Renal cortex interstitium (tissue), 11 donors: ENCODE measurements at regions not wholly inside any gene's neighbourhood (a gene's known extent, or its start where the extent isn't known, plus 50 kb on each side); places are given as distances from the start of the nearest gene placed in this dataset.
"Not testable (repeated sequence)": the region's sequence is repeated elsewhere in the genome, so short reads cannot be mapped to it uniquely, and the experiment has no call there.

Source experiments
- DNase-seq, 11 donors: peaks; one replicate each; pipeline ENCODE4 v3.0.0-alpha.2; 2013; ENCODE audit warnings: low read depth in 9 of 11, low spot score in 4 of 11; ENCODE audit errors: extremely low read depth in 1 of 11

- no peak for DNase-seq
These were observed 1050.0 kb downstream of the GALC start for GRCh38 chr14:86942936-86943335.

GRCh38 chr14:86940106-86940505, 1052.9 kb downstream of the GALC start:
- no peak for DNase-seq

DNA sequence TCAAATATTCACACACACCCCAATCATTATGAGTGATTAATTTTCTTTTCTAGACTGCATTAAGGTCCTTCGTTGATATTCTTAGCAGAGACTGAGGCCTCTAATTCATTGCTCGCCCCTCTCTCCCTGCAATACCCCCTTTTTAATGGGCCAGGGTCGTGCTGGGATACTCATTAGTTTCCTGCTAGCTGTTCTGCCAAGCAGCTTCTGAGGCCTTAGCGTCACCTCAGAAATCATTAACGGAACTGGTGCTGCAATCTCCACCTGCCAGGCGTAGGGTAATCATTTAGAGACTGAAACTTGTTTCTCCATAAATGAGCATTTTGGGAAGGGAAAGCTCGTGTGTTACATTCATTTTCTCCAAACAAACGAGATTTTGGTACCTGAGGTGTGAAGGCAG, 1054.7 kb downstream of the GALC start:
- DNase-seq: peak in 5 of 11 donors; percentile 10 to 69 (median 20)

- no peak for DNase-seq
These were observed 1056.4 kb downstream of the GALC start for GRCh38 chr14:86936556-86936955.

DNA sequence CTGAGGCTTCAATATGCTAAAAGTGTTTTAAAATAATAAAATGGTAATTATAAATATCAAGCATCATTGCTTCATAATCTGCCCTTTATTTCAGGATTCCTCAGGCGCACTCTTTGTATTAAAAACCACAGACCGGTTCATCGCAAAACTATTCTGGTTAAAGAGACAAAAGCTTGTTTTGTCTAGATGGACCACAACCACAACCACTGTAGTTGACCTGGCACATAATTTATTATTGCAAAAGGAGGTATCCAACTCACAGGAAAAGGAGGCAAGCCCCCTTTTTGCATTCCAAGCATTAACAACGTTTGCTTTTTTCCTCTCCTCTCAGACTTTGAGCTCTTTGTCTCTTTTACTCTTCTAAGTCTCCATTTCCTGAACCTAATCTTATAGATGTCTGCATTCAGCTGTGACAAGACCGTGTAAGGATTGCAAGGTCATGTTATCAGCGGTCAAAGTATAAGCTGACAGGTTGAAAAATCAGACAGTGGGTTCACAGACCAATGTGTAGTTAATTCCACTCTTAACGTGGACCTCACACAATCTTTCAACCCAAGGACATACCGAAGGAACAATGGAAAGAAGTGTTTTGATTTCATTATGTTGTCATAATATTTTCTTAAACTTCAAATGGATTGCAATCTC, 1057.6 kb downstream of the GALC start:
- DNase-seq: no peak

GRCh38 chr14:86933958-86934595, 1058.9 kb downstream of the GALC start:
- no peak for DNase-seq

DNA sequence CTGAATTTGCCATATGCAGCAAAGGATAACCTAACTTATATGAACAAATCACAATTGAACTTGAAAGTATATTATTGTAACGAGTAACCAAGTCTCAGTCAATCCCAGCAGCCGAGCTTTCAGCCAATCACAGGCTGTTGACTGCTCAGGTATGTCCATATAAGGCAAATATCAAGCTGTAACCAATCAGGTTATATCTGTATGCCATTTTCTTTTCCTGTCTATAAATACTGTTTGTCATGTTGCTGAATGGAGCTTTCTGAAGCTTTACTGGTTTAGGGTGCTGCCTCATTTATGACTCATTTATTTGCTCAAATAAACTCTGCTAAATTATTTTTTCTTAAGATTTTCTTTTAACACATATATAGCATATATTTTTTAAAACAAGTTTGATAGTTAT, 1059.5 kb downstream of the GALC start:
- no peak for DNase-seq

DNA sequence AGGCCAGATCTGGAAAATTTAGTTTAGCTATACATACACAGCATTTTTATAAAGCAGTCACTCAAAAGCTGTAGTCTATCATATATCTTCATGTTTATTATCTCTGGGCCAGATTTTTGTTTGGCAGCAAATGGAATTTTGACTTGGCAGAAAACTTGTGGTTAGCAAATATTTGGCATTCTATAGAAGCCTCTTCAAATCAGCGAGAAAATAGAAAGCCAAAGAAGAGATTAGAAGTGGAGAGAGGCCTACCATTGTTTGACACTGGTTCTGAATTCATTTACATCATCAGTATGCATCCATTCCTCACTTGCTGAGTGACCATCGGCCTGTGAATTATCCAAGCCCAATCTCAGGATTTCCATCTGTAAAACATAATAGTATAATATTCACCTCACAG, 1077.6 kb downstream of the GALC start:
- DNase-seq: no peak

DNA sequence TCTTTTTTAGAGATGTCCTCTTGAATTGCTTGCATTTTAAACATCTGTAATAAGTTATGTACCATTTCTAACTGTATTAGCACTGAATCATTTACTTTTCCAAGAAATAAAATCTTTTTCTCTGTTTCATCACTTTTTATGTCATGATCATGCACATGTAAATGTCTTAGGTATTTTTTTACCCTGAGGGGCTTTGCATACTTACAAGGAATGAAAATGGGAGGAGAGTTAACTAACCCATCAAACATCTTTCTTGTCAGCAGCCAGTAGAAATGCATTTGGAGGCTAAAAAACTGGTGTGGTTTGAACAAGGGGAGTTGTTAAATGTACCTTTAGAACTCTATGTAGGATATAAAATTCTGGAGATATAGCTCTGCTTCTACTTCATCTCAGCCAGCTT, 1080.3 kb downstream of the GALC start:
- no peak for DNase-seq

DNA sequence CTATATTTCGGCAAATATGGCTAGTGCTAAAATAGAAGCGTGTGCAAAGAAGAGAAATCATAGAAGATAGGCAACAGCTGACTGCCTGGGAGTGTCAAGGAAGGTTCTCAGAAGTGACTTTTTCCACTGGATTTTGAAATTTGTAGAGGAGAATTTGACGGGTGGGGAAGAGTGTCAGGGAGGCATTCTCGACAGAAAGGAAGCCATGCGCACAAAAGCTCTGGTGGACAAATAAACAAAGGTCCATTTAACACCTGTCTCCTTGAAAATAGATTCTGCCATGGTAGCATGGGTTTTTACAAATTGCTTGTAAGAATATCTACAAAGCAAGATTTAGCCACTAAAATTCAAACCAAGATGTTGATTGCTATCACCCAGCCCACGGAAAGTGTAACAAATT, 1081.5 kb downstream of the GALC start:
- DNase-seq: no peak

GRCh38 chr14:86905386-86905926, 1087.5 kb downstream of the GALC start:
- not testable (repeated sequence) for DNase-seq

DNA sequence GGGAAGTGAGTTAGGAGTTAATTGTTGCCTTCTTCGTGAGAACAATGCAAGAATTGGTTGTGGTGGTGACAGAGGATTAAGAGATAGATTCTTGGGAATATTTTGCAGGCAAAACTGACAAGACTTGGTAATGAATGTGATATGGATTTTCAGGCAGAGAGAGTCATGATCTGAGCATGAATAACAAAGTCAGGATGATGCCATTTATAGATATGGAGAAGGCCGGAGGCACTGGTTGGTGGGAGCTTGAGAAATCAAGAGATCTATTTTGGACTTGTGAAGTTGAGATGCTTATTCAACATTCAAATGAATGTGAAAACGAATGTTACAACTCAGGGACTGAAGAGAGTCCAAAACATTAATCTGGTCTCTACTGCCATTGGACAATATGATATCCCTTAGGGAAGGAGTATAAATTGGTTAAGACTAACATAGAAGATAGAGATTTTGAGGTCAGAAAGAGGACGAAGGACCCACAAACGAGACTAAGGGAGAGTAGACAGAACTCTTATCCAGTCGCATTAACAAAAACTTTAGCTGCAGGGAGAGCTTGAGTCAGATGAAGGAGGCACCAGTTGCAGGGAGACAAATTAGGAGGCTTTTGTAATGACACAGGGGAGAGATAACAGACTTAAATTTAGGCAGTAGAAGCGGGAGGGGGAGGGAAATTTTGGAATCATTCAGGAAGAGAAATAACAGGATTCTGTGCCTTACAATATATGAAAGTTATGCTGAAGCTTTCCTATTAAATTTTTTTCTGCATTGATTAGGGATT, 1090.6 kb downstream of the GALC start:
- DNase-seq: no peak

DNA sequence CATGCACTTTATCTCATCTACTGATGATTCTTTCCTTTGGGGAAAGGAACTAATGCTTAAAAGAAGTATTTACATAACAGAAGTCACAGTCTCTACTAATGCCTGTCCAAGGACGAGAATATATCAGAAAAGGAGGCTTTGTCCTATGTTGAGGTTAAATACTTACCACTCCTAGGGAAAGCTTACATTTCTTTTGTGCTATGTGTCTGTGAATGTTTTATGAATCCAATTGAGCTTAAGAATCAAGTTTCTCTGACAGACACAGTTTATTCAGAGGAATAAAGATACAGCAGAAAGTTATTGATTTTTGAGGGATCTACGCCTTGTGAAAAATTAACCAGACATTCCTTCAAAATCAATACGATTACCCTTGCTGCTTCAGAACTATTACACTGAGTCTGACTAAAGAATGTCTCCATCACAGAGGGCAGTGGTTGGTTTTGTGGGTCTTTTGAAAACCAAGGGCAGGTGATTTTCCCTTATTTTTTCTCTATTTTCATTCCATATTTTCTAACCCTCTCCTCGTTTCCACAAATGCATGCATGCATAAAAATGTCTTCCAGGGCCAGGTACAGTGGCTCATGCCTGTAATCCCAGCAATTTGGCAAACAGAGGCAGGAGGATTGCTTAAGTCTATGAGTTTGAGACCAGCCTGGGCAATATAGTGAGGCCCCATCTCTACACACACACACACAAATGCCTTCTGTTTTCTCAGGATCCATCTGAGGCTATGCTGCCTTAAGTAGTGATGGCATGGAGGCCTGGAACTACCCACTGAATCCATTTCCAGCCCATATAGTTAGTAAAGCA, 1095.1 kb downstream of the GALC start:
- DNase-seq: no peak

GRCh38 chr14:86897224-86897623, 1095.8 kb downstream of the GALC start:
- DNase-seq: no peak

DNA sequence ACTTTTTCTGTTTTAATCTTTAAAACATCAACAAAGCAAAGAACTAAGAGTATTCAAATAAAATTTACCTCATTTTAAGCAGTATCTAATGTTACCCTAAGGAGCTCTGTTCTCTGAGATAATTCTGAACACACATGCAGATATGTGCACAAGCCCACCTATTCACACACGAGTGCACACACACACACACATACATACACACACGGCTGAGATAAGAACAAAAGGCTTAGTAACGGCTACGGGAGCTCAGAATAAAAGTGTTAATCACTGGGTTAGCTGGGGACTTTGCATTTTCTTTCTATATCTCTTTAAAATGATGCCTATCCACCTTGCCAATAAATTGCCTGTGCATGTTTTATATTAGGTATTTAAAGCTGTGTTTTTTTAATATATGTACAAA, 1096.3 kb downstream of the GALC start:
- no peak for DNase-seq

GRCh38 chr14:86892152-86892956, 1100.6 kb downstream of the GALC start:
- DNase-seq: no peak

DNA sequence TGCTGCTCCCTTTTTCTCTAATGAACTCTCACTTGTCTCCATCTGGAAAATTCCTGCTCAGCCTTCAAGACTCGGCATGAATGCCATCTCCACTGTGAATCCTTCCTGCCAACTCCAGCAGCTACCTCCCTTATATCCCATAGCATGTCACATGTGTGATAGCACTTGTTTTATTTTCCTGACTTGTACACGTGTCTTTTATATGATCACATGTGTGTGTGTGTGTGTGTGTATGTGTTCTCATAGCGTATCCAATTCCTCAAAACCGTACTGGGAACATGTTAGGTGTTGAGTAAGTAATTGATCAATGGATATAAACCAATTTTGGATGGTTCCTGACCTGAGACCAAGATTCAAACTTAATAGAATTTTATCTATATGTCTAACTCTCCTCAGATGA, 1107.7 kb downstream of the GALC start:
- DNase-seq: no peak

GRCh38 chr14:86884498-86884897, 1108.5 kb downstream of the GALC start:
- DNase-seq: no peak

- DNase-seq: no peak
These were observed 1110.2 kb downstream of the GALC start for GRCh38 chr14:86882818-86883217.
